Left hindlimb (tissue), 1 donor: ENCODE measurements at regions not wholly inside any gene's neighbourhood (a gene's known extent, or its start where the extent isn't known, plus 50 kb on each side); places are given as distances from the start of the nearest gene placed in this dataset.

ENCODE experiments used
- DNase-seq: peaks from one replicate; pipeline ENCODE4 v3.0.0-alpha.2; 2018

DNA sequence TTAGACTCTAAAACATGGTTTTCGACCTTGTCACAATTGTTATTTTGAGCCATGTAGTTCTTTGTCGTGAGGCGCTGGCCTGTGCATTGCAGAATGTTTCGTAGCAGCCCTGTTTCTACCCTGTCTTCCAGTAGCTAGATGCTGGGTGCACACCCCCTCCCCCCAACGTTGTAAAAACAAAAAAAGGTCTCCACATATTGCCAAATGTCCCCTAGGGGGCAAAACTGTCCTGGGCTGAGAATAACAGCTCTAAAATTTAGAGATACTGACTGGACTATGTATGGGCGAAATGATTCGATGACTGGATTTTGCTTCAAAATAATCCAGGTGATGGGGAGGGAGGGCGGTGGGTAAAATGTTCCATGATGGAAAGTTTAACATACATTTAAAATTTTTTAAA lies 126.1 kb upstream of the FUT8 start:
- DNase-seq, result no peak

DNA sequence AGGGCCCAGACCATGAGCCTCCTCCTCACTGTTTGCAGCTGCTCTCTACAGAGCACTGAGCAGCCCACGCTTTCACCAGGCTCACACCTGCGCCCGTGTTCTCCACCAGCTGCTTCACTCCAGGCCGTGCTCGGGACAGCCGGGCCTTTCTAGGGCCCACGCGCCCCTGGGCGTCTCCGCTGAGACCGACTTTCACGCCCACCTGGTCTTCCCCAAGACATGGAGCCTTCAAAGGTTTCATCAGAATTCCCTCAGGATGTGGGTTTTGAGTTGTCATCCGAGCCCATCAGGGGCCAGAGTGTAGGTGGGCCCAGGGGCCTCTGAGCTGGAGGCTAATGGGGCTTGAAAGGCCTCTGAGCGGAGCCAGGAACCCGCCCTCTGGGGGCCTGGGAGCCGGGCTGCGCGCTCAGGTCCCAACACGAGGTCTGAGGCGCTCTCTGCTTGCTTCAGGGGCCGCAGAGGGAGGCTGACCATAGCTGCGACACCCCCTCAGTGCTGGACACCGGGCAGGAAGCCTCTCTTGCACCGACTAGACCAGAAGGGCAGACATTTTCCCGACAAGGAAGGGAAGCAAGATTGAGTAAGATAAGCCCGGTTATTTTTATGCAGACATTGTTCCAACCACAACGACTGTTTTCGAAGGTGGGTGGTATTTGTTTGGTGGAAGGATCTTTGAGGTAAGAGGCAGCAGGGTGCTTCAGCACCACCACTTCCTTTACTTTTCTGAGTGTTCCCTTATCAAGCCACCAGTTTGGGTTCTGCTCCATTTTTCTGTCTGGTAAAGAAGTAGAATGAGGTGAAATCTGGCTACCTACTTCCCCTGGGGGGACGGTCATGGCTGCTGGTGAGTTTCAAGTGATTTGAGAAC lies 125.0 kb upstream of the FUT8 start:
- no peak for DNase-seq

DNA sequence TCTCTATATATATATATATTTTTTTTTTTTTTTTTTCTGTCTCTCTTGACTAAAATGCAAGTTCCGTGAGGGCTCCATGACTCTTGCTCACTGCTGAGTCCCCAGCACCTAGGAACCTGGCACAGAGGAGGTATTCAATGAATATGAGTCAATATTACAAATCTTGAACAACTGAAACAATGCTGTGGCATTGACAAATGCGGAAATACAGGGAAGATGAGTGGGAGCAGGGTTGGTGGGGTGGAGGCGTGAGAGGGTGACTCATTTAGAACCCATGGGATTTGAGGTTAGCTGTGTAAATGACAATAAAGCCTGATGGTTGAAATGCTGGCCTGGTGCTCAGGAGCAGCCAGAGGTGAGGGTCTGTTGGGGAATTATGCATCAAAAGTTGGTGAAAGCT lies 121.7 kb upstream of the FUT8 start:
- no peak for DNase-seq

DNA sequence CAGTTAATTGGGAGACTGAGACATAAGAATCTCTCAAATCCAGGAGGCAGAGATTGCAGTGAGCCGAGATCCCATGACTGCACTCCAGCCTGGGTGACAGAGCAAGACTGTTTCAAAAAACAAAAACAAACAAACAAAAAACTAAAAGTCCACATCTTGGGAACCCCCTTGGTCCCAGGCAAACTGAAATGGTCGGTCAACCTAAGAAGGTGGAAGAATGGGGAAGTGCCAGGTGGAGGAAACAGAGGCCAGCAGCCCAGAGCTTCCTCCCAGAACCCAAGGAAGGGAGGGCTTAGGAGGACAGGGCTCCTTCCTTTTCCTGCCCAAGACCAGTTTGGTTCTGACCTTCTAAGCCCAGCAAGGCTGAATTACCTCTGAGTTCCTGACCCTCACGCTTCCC lies 121.0 kb upstream of the FUT8 start:
- DNase-seq, result no peak

DNA sequence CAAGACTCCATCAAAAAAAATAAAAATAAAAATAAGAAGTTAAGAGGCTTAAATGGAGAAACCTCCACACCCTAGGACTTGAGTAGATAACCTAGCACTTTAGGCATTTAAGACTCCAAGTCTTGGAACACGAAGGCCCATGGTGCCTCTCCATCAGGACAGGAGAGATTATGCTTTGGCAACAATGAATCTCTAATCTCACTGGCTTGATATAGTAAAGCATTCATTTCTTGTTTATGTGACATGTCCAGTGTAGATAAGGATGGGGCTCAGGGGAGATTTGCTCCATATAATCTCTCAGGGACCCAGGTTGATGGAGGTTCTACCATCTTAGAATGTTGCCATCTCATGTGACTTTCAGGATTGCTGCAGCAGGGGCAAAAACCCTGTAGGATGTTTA lies 117.7 kb upstream of the FUT8 start:
- DNase-seq, result no peak

DNA sequence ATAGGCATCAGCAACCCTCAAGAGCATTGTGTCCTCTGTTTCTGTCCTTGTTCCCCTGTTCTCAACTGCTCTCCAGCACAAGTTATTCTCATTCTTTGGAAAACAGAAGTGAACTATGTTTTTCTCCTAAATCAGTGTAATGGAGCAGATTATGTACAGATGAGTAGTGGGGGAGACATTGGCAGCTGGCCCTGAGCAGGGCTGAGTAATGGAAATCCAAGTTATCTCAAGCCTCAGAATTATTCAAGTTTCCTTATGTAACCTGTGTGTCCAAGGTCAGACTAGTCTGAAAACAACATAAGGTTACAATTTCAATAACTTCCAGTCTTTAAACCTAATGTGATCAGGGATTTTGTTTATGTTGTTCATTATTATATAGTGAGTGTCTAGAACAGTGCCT lies 116.1 kb upstream of the FUT8 start:
- DNase-seq, result no peak

DNA sequence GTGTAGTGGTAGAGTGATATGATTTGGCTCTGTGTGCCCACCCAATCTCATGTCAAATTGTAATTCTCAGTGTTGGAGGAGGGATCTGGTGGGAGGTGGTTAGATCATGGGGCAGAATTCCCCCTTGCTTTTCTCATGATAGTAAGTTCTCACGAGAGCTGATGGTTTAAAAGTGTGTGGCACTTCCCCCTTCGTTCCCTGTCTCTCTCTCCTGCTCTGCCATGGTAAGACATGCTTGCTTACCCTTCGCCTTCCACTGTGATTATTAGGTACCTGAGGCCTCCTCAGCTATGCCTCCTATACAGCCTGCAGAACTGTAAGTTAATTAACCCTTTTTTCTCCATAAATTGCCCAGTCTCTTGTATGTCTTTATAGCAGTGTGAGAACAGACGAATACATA lies 115.7 kb upstream of the FUT8 start:
- no peak for DNase-seq

DNA sequence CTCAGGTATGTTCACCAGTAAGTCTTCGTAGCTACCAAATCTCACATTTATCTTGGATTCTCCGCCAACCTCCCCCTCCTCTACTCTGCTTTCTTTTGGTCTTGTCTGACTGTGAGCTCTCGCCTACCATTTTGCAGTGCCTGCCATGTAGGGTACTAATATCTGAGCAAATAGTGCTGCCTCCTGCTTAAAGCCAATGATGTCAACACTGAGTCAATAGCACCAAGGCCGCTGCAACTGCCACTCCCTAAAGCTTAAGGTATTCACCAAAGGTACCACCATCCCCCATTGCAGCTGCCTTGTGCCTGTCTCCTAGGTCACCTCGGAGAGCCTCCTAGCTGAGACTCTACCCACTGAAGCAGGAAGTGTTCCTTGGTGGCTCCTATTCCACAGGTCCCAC lies 114.8 kb upstream of the FUT8 start:
- DNase-seq, result no peak

DNA sequence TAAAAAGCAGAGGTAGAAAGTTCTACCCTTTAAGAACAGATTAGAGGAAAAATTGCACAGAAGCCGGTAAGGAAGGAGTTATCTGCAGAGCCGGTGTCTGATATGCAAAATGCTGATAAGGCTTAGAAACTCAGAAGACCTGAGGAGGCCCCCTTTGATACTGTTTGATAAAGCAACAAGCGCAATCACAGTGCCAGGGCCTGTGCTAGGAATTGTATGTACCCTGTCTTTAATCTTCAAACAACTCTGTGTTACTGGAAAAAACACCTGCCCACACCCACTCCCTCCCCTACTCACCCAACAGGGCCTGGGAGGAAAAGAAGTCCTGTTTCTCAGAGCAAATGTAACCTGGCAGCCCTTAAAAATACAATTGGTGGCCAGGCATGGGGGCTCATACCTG lies 112.7 kb upstream of the FUT8 start:
- DNase-seq, result no peak

DNA sequence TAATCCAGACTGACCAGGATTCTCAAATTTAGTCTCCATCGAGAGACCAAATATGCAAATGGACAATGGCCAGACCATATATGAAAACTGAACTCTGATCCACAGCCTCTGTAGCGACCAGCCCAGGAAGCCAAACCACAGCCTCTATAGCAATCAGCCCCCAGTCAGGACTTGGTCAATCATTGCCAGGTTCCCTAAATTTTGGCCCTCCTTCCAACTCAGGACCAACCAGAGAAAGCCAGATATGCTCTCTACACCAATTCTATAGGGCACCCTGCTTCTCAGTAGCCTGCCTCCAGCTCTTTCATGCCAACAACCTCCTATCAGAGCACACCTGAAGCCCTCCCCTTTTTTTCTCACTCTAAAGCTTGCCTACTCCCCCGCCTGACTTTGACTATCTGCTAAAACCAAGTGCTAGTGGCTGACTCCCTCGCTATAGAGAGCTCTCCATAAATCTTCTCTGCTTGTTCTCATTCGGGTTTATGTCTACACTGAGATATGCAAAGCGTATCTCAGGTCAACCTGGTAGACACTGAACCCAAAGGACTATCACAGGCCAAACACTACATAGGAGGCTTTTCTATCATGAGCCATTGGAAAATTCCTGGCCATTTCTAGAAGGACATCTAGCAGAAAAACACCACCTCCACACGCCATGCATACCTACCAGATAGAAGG lies 110.5 kb upstream of the FUT8 start:
- no peak for DNase-seq

DNA sequence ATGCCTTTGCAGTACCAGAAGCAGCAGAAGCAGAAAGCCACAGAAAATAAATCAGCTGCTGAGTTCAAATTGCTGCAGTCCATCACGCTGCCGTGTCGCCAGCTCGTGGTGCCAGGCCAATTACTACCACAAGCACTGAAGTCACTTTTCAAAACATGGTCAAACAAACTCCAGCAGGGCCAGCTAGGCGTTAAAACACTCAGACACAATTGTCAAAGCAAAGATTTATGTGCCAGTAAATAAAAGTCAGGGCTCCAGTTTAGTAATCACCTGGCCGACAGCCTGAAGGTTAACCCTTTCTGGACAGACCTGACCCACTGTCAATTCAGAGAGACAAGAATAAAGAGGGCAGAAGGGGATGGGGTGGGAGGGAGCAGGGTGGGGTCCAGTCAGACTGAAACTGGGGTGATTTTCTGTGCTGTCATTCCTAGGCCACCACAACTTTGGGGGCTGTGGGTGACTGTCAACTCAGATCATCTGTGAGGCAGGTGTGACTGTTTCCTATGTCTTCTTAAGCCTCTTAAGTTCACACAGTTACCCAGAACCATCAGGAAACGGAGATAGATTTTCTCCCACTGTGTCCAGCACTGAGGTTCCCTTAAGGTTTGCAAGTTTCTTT lies 109.8 kb upstream of the FUT8 start:
- no peak for DNase-seq

DNA sequence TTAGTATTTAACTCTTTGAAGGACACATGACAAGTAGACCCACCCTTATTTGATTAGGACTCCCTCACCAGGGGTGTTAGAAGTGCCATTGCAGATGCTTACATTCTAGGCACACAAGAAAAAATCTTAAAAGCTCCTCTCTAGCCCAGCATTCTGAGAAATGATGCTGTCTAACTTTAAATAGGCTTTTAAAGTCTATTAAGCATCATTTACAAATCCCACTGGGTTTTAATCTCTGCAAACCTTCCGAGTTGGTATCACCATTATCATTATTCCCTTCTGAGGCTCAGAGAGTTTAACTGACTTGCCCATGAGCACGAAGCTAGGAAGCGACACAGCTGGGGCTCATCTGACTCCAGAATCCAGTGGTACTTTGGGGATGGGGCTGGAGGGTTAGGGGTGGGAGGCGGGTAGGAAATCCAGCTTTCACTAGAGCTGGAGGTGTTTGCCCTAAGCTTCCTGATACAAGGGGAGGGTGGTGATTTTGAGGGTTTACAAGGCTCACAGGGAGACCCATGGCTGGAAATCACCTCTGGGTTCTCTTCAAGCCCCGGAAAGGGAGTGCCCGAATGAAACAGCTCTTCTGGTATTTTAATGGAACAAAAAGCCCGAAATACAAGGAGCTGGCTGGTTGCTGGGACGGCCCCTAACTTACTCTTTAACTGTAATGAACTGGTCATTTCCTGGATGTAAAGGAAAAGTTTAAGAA lies 109.2 kb upstream of the FUT8 start:
- DNase-seq, result no peak

DNA sequence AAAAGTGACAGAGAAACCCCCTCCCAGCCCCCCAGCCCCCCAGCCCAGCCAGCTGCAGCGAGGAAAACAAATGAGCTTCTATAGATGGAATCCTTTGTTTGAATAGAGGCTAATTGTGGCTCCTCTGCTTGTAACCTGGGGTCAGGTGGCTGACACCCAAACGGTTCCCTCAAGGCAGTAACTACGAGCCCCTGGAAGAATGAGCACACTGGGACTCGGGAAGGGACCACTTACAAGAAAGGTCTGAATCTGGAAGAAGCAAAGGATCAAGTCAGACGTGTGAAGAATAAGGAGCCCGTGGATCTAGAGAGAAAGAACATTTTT lies 108.7 kb upstream of the FUT8 start:
- no peak for DNase-seq

DNA sequence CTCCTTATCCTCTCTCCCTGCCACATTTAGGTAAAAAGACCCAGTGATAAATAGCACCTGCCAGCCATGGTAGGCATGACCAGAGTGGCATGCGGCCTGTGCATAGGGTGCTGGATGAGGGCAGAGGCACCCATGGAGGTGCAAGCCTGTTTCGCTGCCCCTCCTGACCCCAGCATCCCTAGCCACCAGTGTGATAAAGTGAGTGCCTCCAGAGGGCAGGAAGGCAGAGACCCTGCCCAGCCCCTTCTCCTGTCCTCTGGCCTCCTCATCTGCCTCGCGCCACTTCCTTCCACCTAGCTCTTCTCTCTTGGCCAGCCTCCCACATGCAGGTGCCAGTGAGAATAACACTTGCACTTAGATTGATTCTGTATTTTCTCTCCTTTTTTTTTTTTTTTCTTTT lies 108.3 kb upstream of the FUT8 start:
- DNase-seq, result no peak

DNA sequence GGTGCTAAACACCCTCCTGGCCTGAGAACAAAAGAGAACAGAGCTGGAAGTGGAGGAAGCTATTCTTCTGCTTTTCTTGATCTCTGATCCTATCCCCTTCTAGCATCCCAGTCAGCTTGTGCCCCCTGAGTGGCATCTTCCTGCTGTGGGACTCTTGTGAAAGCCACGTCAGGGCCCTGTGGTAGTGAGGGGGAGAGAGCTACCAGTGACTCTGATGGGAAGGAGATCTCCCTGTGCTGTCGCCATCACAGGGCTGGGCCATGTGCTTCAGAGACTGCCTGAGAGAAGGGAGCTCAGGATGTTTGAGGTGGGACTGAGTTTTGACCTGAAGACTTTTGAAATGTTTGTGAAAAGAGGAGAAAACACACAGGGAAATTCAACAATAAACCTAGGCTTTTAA lies 107.6 kb upstream of the FUT8 start:
- DNase-seq, result no peak

DNA sequence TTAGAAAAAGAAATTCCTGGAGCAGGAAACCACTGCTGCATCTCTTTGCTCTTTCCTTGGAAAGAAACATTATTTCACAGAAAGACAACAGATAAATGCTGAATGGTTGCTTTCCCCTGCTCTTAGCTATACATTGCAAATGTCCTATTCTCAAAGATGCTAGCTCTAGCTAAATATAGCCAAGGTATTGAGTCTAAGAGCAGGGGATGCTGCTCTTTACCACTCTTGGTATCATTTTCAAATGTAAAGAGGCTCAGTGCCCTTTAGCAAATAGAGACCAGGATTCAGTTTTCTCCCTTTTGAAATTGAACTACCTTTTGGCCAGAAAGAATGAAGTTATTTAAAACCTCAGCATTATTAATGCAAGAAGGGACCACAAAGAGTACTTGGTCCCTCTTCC lies 104.0 kb upstream of the FUT8 start:
- DNase-seq, result no peak

DNA sequence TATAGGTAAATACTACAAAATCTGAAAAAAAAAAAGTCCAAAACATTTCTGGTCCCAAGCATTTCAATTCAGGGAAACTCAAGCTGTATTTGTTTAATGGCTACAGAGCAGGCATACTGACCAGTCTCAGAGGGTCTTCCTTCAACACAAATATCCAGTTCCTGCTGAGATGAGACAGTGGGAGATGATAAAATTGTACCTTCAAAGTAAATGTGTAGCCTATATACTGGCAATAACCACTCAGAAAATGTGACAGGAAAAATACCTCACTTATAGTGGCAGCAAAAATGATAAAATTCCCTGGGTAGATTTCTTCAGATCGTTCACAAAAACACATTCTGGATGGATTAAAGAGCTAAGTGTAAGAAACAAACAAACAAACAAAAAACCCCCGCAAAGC lies 102.0 kb upstream of the FUT8 start:
- no peak for DNase-seq

DNA sequence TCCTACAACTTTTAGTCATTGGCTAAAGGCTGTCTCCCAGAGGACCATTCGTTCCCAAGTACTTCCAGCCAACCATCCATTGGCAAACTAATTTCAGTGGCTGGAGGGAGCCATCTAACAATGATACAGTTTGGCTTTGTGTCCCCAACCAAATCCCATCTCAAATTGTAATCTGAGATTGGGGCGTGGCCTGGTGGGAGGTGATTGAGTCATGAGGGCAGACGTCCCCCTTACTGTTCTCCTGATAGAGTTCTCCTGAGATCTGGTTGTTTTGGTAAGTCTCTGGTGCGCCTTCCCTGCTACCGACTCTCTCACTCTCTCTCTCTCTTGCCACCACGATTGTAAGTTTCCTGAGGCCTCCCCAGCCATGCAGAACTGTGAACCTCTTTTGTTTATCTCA lies 99.7 kb upstream of the FUT8 start:
- no peak for DNase-seq

DNA sequence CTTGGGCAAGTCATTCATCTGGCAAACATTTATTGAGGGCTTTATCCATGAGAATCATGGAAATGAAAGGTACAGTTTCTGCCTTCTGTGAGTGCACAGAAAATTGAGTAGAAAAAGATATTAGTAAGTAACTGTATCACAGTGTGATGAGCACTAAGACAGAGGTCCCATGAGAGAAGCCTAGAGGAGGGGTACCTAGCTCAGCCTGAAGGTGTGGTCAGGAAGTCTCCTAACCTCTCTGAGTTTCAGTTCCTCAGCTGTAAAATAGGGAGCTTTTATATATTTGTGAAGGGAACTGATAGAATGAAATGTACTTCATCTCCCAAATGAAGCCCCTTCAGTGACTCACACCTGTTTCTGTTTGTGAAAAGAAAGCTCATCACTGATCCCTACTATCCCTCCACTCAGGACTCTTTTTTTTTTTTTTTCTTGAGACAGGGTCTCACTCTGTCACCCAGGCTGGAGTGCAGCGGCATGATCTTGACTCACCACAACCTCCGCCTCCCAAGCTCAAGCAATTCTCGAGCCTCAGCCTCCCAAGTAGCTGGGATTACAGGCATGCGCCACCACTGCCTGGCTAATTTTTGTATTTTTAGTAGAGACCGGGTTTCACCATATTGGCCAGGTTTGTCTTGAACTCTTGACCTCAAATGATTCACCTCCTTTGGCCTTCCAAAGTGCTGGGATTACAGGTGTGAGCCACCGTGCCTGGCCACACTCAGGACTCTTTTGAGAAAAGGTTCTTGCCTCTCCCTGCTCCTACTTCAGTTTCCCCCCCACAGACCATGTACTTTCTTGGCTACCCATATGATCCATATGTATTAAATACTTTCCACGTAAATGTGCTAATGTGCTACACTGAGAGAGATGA lies 93.7 kb upstream of the FUT8 start:
- no peak for DNase-seq

DNA sequence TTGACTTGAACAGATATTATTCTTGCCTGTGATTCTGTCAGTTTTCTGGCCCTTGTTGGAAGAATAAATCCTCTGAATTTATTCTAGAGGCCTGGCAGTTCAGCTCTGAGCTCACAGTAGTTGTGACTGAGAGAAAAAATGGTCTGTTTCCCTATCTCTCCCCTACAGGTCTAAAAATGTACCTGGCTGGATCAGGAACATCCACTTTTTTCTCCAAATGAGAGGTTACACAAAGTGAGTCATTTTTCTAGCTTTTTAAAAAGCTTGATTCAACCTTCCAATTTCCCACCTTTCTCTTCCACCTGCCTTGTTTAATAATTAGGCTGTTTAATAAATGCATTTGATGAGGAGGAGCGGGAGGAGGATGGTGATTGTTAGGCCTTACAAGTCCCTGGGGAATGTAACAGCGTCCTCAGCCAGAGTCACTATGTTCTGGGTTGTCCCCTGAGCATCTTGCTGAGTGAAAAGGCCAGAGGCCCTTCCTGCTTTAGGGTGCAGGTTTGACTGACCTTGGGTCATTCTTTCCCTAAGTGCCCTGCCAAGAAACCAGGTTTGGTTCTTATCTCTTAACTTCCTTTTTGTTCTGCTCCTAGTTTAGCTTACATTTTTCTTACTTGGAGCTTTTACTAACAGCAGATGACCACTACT lies 91.7 kb upstream of the FUT8 start:
- no peak for DNase-seq

DNA sequence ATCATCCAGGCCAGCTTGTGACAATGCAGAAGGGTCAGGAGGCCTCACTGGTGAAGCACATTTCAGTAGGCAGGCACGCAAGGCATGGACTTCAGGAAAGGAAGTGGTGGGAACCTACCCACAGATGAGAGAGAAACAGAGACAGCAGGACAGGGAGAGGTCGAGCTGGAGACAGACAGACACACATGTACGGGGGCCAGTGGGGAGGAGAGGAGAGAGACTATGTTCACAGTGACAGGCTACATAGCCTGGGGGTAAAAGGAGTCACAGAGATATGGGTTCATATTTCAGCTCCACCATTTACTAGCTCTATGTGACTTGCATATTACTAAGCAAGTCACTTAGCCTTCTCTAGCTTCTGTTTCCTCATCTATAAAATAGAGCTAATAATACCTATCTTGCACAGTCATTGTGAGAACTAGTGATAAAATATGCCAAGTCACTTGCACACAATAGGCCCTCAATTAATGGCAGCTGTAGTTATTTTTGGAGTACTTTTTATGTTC lies 91.1 kb upstream of the FUT8 start:
- DNase-seq, result no peak

DNA sequence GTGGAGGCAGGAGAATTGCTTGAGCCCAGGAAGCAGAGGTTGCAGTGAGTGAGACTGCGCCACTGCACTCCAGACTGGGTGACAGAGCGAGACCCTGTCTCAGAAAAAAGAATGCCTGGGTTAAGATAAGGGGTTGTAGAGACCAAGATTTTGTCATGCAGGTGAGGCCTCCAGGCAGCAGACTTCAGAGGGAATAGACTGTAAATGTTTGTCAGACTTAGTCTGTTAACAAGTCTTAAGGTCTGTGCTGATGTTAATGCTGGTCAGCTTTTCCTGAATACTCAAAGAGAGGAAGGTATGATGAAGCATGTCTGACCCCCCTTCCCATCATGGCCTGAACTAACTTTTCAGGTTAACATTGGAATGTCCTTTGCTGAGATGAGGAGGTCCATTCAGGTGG lies 83.0 kb upstream of the FUT8 start:
- DNase-seq, result no peak
